ENCODE measurements at regions not wholly inside any gene's neighbourhood (a gene's known extent, or its start where the extent isn't known, plus 50 kb on each side); places are given as distances from the start of the nearest gene placed in this dataset.

DNA sequence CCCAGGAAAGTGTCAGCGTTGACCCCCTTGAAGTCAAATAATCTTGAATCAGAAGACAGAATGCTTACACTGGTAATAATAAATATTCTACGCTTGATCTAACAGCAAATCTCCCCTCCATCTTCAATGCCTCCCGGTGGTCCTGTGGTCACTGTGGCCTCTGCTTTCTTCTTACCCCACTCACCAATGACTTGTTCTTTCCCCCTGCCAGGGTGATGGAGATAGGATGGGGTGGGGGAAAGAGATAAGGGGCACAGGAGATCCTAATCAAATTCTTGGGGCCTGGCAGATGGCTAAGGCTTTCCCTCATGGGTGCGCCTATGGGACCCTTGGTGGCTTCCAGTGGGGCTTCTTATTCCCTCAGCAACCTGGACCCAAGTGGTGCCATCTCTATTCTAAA is 152.6 kb upstream of the EGFLAM start:
- no peak for TF ChIP-seq CTCF (IDR thresholded peaks at IDR 0.05; ENCODE audit: low read depth, low read length)
- no peak for TF ChIP-seq POLR2A (IDR thresholded peaks at IDR 0.05; ENCODE audit: extremely low read depth, insufficient read length)
